H9 (cell line): ENCODE measurements at regions not wholly inside any gene's neighbourhood (a gene's known extent, or its start where the extent isn't known, plus 50 kb on each side); places are given as distances from the start of the nearest gene placed in this dataset.

Source experiments
- DNase-seq: peaks from one replicate; pipeline ENCODE4 v3.0.0-alpha.2; 2017
- H2AFZ ChIP-seq: one replicate; pipeline ENCODE4 v1.6.1; 2013; ENCODE audit warnings: mild to moderate bottlenecking, low read length, control low read depth, moderate library complexity
- H2AK5ac ChIP-seq: 2 replicates; pipeline ENCODE4 v1.6.1; 2013; ENCODE audit warnings: low read length, control low read depth, mixed read lengths; ENCODE audit not compliant: insufficient read length
- H2BK120ac ChIP-seq: one replicate; pipeline ENCODE4 v1.6.1; 2013; ENCODE audit warnings: low read depth, mild to moderate bottlenecking, low read length, control low read depth, inconsistent platforms; ENCODE audit not compliant: poor library complexity, severe bottlenecking
- H2BK12ac ChIP-seq: 2 replicates; pipeline ENCODE4 v1.6.1; 2013; ENCODE audit warnings: low read length, control low read depth, mixed read lengths, low read depth; ENCODE audit not compliant: insufficient read length
- H2BK15ac ChIP-seq: 2 replicates; pipeline ENCODE4 v1.6.1; 2013; ENCODE audit warnings: low read depth, low read length, control low read depth
- H2BK20ac ChIP-seq: one replicate; pipeline ENCODE4 v1.6.1; 2013; ENCODE audit warnings: low read depth, mild to moderate bottlenecking, low read length, control low read depth, inconsistent platforms; ENCODE audit not compliant: poor library complexity, severe bottlenecking
- H2BK5ac ChIP-seq: 2 replicates; pipeline ENCODE4 v1.6.1; 2013; ENCODE audit warnings: low read length, control low read depth, mixed read lengths; ENCODE audit not compliant: insufficient read length
- H3K14ac ChIP-seq: 2 replicates; pipeline ENCODE4 v1.6.1; 2013; ENCODE audit warnings: low read length, control low read depth; ENCODE audit not compliant: insufficient read depth
- H3K18ac ChIP-seq: 2 replicates; pipeline ENCODE4 v1.6.1; 2013; ENCODE audit warnings: low read depth, mild to moderate bottlenecking, mixed read lengths, low read length, control low read depth; ENCODE audit not compliant: insufficient read length
- H3K23ac ChIP-seq: 2 replicates; pipeline ENCODE4 v1.6.1; 2013; ENCODE audit warnings: low read length, control low read depth, mixed read lengths, low read depth; ENCODE audit not compliant: insufficient read length
- H3K23me2 ChIP-seq: 2 replicates; pipeline ENCODE4 v1.6.1; 2013; ENCODE audit warnings: low read depth, mild to moderate bottlenecking, mixed read lengths, low read length, control low read depth; ENCODE audit not compliant: insufficient read length, poor library complexity, severe bottlenecking
- H3K27ac ChIP-seq: 2 replicates; pipeline ENCODE4 v1.5.1; 2013; ENCODE audit warnings: low read length, control low read depth, mixed read lengths, low read depth; ENCODE audit not compliant: insufficient read length
- H3K27me3 ChIP-seq: 2 replicates; pipeline ENCODE4 v1.6.1; 2013; ENCODE audit warnings: low read length, control low read depth, inconsistent platforms; ENCODE audit not compliant: insufficient read depth
- H3K4ac ChIP-seq: 2 replicates; pipeline ENCODE4 v1.6.1; 2013; ENCODE audit warnings: low read depth, mild to moderate bottlenecking, control low read depth, inconsistent platforms, low read length, moderate library complexity
- H3K4me1 ChIP-seq: 2 replicates; pipeline ENCODE4 v1.6.1; 2013; ENCODE audit warnings: low read length, control low read depth, inconsistent platforms; ENCODE audit not compliant: insufficient read depth
- H3K4me2 ChIP-seq: 2 replicates; pipeline ENCODE4 v1.6.1; 2013; ENCODE audit warnings: low read length, control low read depth, mixed read lengths; ENCODE audit not compliant: insufficient read length, insufficient read depth
- H3K56ac ChIP-seq: 2 replicates; pipeline ENCODE4 v1.6.1; 2013; ENCODE audit warnings: low read depth, mild to moderate bottlenecking, mixed read lengths, low read length, control low read depth; ENCODE audit not compliant: insufficient read length
- H3K79me1 ChIP-seq: 2 replicates; pipeline ENCODE4 v1.6.1; 2013; ENCODE audit warnings: low read depth, mild to moderate bottlenecking, moderate library complexity, low read length, control low read depth, inconsistent platforms; ENCODE audit not compliant: insufficient read depth, poor library complexity, severe bottlenecking
- H3K79me2 ChIP-seq: 2 replicates; pipeline ENCODE4 v1.6.1; 2013; ENCODE audit warnings: low read length, control low read depth, inconsistent platforms; ENCODE audit not compliant: insufficient read depth
- H3K9ac ChIP-seq: 2 replicates; pipeline ENCODE4 v1.6.1; 2013; ENCODE audit warnings: low read length, control low read depth, mixed read lengths; ENCODE audit not compliant: insufficient read length; ENCODE audit errors: extremely low read depth
- H3K9me3 ChIP-seq: one replicate; pipeline ENCODE4 v1.6.1; 2013; ENCODE audit warnings: low read depth, low read length, inconsistent platforms; ENCODE audit not compliant: control insufficient read depth
- H3T11ph ChIP-seq: one replicate; pipeline ENCODE4 v1.6.1; 2013; ENCODE audit warnings: mild to moderate bottlenecking, low read length, control low read depth, inconsistent platforms
- H4K20me1 ChIP-seq: one replicate; pipeline ENCODE4 v1.6.1; 2013; ENCODE audit not compliant: control insufficient read depth, insufficient read length, insufficient read depth
- H4K5ac ChIP-seq: 2 replicates; pipeline ENCODE4 v1.6.1; 2013; ENCODE audit warnings: low read depth, mild to moderate bottlenecking, mixed read lengths, low read length, control low read depth; ENCODE audit not compliant: insufficient read length
- H4K8ac ChIP-seq: replicated peaks from 2 replicates; pipeline ENCODE4 v1.6.1; 2013; ENCODE audit warnings: low read length, control low read depth, mixed read lengths, low read depth; ENCODE audit not compliant: insufficient read length
- H4K91ac ChIP-seq: 2 replicates; pipeline ENCODE4 v1.6.1; 2013; ENCODE audit warnings: low read depth, mild to moderate bottlenecking, moderate library complexity, mixed read lengths, low read length, control low read depth; ENCODE audit not compliant: insufficient read length
- H3K27ac Mint-ChIP-seq, 3 experiments: 2 replicates in 2 of 3; 3 replicates in 1 of 3; pipeline ENCODE4 v1.8.0; 2020 to 2021; ENCODE audit warnings: mixed read lengths in 3 of 3, mild to moderate bottlenecking in 1 of 3, moderate library complexity in 1 of 3
- H3K27me3 Mint-ChIP-seq: 2 replicates; pipeline ENCODE4 v1.8.0; 2021; ENCODE audit warnings: low read depth, mild to moderate bottlenecking, moderate library complexity, mixed read lengths
- H3K36me3 Mint-ChIP-seq, 3 experiments: 2 replicates in 2 of 3; 3 replicates in 1 of 3; pipeline ENCODE4 v1.8.0; 2020 to 2021; ENCODE audit warnings: low read depth in 3 of 3, mixed read lengths in 3 of 3; ENCODE audit not compliant: insufficient read depth in 1 of 3
- H3K4me1 Mint-ChIP-seq, 2 experiments: 2 replicates each; pipeline ENCODE4 v1.8.0; 2020; ENCODE audit warnings: mixed read lengths in 2 of 2
- H3K4me3 Mint-ChIP-seq, 2 experiments: 2 replicates in 1 of 2; 3 replicates in 1 of 2; pipeline ENCODE4 v1.8.0; 2020 to 2021; ENCODE audit warnings: mild to moderate bottlenecking in 2 of 2, mixed read lengths in 2 of 2, moderate library complexity in 1 of 2
- H3K9me3 Mint-ChIP-seq, 2 experiments: 2 replicates in 1 of 2; 3 replicates in 1 of 2; pipeline ENCODE4 v1.8.0; 2020; ENCODE audit warnings: mild to moderate bottlenecking in 2 of 2, mixed read lengths in 2 of 2, moderate library complexity in 1 of 2
- CTCF ChIP-seq: fragments of 200-600 bp; sonication (generic); conservative IDR thresholded peaks from 3 replicates; pipeline ENCODE4 v1.8.0; 2021; ENCODE audit warnings: antibody characterized with exemption, mild to moderate bottlenecking
- WGBS: extraction: QIAGEN DNeasy Blood & Tissue Kit; methylation state at CpG from one replicate; pipeline ENCODE4 v1.1.7; 2013; ENCODE audit warnings: missing lambda C conversion rate, low lambda C conversion rate, mixed read lengths; ENCODE audit not compliant: insufficient read length; ENCODE audit errors: extremely low coverage; 5-methylcytosine and 5-hydroxymethylcytosine counted together

GRCh38 chr5:153135411-153135810 is 355.1 kb upstream of the GRIA1 start:
- Histone ChIP-seq H2BK120ac (no peak overlapping the region), H3K27me3 (no peaks in the 10 kb centered on the region), H3T11ph (no peak overlapping the region), H3K14ac (no peak overlapping the region), H3K79me1 (no peaks in the 10 kb centered on the region), H3K56ac (no peak overlapping the region), H3K23me2 (no peaks in the 10 kb centered on the region), H3K23ac (no peak overlapping the region), H3K4ac (no peak overlapping the region), H2BK12ac (no peak overlapping the region), H3K4me2 (no peak overlapping the region), H4K5ac (no peak overlapping the region), H3K18ac (no peak overlapping the region), H4K8ac (no peak overlapping the region), H3K9ac (no peak overlapping the region), H2BK20ac (no peak overlapping the region), H4K91ac (no peak overlapping the region), H2BK5ac (no peak overlapping the region), H2AFZ (no peak overlapping the region), H2AK5ac (no peak overlapping the region), H3K9me3 (no peaks in the 10 kb centered on the region), H2BK15ac (no peak overlapping the region), H3K79me2 (no peaks in the 10 kb centered on the region), H3K27ac (no peak overlapping the region), H4K20me1 (no peaks in the 10 kb centered on the region), H3K4me1 (no peaks in the 10 kb centered on the region)
- Mint-ChIP-seq H3K4me3 (no peak overlapping the region), H3K36me3 (peaks cover 0 to 8% (median 0%) of the 10 kb centered on the region in 3 experiments; a peak in 3 of 7 replicates), H3K9me3 (peaks cover 3 to 5% of the 10 kb centered on the region in 2 experiments; a peak in 3 of 5 replicates), H3K4me1 (peaks cover 5 to 6% of the 10 kb centered on the region in 2 experiments), H3K27me3 (no peaks in the 10 kb centered on the region), H3K27ac (no peak overlapping the region)
- TF ChIP-seq CTCF: no peak
- no peak for DNase-seq
- no CpG with 5 or more reads among the region's 4 CpGs for WGBS
